ENCODE measurements at regions not wholly inside any gene's neighbourhood (a gene's known extent, or its start where the extent isn't known, plus 50 kb on each side); places are given as distances from the start of the nearest gene placed in this dataset.

DNA sequence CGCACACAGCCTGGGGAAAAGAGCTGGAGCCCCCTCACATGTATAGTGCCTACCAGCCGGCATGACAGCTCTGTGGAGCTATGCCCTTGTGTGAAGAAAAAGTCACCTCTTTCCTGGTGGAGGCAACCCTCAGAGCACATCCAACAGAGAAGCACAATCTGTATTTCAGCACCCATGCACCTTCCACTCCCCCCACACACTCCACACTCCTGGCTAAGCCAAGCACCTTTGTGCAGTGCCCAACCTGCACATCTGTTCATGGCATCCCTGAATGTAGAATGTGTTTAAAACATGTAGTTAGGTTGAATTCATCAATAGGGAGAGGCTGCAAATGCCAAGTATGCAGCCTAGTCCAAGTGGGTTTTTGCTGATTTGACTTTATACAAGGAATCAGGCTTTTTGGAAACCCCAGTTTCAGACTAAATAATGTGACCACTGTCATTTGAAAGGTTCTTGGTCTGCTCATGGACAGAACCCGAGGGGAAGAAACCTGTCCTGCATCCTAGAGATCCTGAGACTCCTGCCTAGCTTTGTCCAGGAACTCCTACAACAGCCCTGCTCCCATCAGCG lies 197.1 kb downstream of the TOMM20 start:
- Histone ChIP-seq H3K27me3 (no peaks in the 10 kb centered on the region), H3K4me3 (no peak overlapping the region), H3K27ac (no peak overlapping the region), H3K36me3 (no peaks in the 10 kb centered on the region), H3K9me3 (no peaks in the 10 kb centered on the region), H3K4me1 (peaks cover 3 to 20% (median 11%) of the 10 kb centered on the region in 4 donors)
- intact Hi-C loops (cut with DNase I) = no loop called here
- ATAC-seq (no peak), DNase-seq (peak in 1 of 3 donors; percentile 14)
- TF ChIP-seq POLR2A (IDR thresholded peaks at IDR 0.05) = no peak
- TF ChIP-seq, protein P1, sequence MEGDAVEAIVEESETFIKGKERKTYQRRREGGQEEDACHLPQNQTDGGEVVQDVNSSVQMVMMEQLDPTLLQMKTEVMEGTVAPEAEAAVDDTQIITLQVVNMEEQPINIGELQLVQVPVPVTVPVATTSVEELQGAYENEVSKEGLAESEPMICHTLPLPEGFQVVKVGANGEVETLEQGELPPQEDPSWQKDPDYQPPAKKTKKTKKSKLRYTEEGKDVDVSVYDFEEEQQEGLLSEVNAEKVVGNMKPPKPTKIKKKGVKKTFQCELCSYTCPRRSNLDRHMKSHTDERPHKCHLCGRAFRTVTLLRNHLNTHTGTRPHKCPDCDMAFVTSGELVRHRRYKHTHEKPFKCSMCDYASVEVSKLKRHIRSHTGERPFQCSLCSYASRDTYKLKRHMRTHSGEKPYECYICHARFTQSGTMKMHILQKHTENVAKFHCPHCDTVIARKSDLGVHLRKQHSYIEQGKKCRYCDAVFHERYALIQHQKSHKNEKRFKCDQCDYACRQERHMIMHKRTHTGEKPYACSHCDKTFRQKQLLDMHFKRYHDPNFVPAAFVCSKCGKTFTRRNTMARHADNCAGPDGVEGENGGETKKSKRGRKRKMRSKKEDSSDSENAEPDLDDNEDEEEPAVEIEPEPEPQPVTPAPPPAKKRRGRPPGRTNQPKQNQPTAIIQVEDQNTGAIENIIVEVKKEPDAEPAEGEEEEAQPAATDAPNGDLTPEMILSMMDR (IDR thresholded peaks at IDR 0.05) = no peak
- no CpG with 5 or more reads among the region's 4 CpGs for WGBS (ENCODE audit: insufficient coverage, low coverage, low lambda C conversion rate, missing lambda C conversion rate)

DNA sequence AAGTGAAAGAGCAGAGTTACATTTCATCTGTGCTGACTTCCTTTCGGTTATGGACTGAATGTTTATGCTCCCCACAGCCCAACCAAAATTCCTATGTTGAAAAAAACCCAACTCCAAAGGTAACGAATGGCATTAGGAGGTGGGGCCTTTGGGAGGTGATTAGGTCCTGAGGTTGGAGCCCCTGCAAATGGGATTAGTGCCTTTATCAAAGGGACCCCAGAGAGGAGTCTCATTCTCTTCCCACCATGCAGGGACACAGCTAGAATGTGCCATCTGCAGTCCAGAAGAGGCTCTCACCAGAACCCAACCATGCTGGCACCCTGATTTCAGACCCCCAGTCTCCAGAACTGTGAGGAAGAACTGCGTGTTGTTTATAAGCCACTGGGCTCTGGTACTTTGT lies 199.3 kb downstream of the TOMM20 start:
- TF ChIP-seq, protein P1 (IDR thresholded peaks at IDR 0.05) = no peak
- TF ChIP-seq POLR2A (IDR thresholded peaks at IDR 0.05) = no peak
- no peak for ATAC-seq
- H3K27ac ChIP-seq = no peak overlapping the region
- no peaks in the 10 kb centered on the region for H3K9me3 ChIP-seq
- intact Hi-C loops (cut with DNase I) = no loop called here
- H3K27me3 ChIP-seq = no peaks in the 10 kb centered on the region
- H3K4me3 ChIP-seq = no peak overlapping the region
- no peak for DNase-seq
- no peaks in the 10 kb centered on the region for H3K36me3 ChIP-seq
- WGBS (ENCODE audit: insufficient coverage, low coverage, low lambda C conversion rate, missing lambda C conversion rate) = 75% methylated on average over 2 of the region's 3 CpGs
- H3K4me1 ChIP-seq = peaks cover 3 to 34% (median 17%) of the 10 kb centered on the region in 4 donors

DNA sequence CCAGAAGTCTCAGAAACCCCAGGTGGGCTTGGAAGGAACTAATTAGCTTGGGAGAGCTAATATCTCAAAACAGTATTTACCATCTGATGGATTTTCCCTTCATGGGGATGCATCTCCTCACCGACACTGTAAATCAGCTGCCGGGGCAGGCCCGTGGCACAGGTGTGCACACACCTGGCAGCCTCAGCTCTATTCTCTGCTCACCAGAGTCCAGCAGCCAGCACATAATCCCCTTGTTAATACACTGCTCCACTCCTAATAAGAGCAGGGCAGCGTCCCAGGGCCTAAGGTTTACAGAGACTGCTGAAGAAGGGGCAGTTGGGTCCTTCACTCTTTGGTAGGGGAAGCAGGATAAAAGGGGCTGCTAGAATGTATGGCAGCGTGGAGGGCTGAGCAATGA lies 200.0 kb downstream of the TOMM20 start:
- peaks cover 3 to 29% (median 15%) of the 10 kb centered on the region in 4 donors for H3K4me1 ChIP-seq
- ATAC-seq (no peak), DNase-seq (no peak)
- H3K27ac ChIP-seq = no peak overlapping the region
- intact Hi-C loops (cut with DNase I) = no loop called here
- H3K36me3 ChIP-seq = no peaks in the 10 kb centered on the region
- H3K27me3 ChIP-seq = no peaks in the 10 kb centered on the region
- no peaks in the 10 kb centered on the region for H3K9me3 ChIP-seq
- WGBS (ENCODE audit: insufficient coverage, low coverage, low lambda C conversion rate, missing lambda C conversion rate) = 96% methylated on average over 4 of the region's 5 CpGs
- no peak overlapping the region for H3K4me3 ChIP-seq
- TF ChIP-seq, protein P1 (IDR thresholded peaks at IDR 0.05) = no peak
- no peak for TF ChIP-seq POLR2A (IDR thresholded peaks at IDR 0.05)

DNA sequence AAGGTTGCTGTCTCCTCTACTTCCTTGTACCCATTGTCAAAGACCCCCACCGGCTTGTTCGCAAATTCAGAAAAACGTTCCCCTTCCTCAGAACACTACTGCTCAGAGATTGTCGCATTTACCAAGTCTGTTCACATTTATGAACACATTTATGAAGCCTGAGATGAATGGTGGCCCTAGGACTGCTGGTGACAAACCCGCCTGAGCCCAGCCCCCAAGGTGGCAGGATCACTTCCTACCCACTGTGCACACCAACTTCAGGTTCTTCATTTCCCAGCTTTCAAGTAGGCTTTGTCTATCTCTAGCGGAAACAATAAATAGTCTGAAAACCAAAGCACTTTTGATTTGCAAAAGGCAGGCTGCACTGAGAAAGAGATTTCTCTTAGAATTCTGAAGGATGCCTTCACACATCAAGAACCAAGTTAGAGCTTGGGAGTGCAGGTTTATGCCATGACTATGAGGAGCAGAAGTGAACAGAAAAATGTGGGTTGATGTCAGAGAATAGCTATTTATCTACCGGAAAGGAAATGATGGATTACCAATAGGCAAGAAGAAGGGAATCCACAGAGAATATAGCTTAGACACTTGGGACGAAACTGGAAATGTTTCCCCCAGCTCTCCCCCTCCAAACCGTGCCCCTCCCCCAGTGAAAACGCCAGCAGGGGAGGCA lies 200.5 kb downstream of the TOMM20 start:
- no peaks in the 10 kb centered on the region for H3K27me3 ChIP-seq
- no peak overlapping the region for H3K4me3 ChIP-seq
- H3K27ac ChIP-seq = no peak overlapping the region
- no peaks in the 10 kb centered on the region for H3K9me3 ChIP-seq
- peaks cover under 1 to 24% (median 12%) of the 10 kb centered on the region in 4 donors for H3K4me1 ChIP-seq
- 76% methylated on average over 10 of the region's 10 CpGs for whole genome bisulfite sequencing (ENCODE audit: insufficient coverage, low coverage, low lambda C conversion rate, missing lambda C conversion rate)
- ATAC-seq (no peak), DNase-seq (no peak)
- intact Hi-C loops (cut with DNase I) = no loop called here
- TF ChIP-seq, protein P1 (IDR thresholded peaks at IDR 0.05) = no peak
- no peak for TF ChIP-seq POLR2A (IDR thresholded peaks at IDR 0.05)
- no peaks in the 10 kb centered on the region for H3K36me3 ChIP-seq
